ENCODE measurements at regions not wholly inside any gene's neighbourhood (a gene's known extent, or its start where the extent isn't known, plus 50 kb on each side); places are given as distances from the start of the nearest gene placed in this dataset.

DNA sequence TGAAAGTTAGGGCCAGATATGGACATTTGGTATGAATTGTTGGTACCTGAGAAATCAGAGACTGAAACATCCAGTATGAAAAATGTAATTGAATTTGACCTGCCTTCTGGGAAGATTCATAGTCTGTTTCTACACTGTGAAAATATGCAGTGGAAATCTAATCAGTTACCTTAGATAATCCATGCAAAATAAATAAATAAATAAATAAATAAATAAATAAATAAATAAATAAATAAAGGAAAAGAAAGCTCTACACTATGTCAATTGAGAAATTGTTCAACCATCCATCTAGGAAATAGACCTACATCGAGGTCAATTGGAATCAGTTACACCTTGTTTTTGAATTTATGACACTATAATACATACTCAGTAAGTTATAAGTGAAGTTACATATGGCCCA is 252.3 kb downstream of the VGLL3 start:
- Histone ChIP-seq H3K9me3 (no peaks in the 10 kb centered on the region), H3K27me3 (no peaks in the 10 kb centered on the region), H3K4me3 (no peak overlapping the region), H3K27ac (no peak overlapping the region), H3K4me1 (no peaks in the 10 kb centered on the region), H3K36me3 (ENCODE audit: low read depth, missing control alignments) (no peaks in the 10 kb centered on the region)
- intact Hi-C loops (cut with DNase I; ENCODE audit: low total_unique reads), result no loop called here
- DNase-seq, result no peak
- TF ChIP-seq POLR2A (IDR thresholded peaks at IDR 0.05), result no peak
- TF ChIP-seq, protein P1, sequence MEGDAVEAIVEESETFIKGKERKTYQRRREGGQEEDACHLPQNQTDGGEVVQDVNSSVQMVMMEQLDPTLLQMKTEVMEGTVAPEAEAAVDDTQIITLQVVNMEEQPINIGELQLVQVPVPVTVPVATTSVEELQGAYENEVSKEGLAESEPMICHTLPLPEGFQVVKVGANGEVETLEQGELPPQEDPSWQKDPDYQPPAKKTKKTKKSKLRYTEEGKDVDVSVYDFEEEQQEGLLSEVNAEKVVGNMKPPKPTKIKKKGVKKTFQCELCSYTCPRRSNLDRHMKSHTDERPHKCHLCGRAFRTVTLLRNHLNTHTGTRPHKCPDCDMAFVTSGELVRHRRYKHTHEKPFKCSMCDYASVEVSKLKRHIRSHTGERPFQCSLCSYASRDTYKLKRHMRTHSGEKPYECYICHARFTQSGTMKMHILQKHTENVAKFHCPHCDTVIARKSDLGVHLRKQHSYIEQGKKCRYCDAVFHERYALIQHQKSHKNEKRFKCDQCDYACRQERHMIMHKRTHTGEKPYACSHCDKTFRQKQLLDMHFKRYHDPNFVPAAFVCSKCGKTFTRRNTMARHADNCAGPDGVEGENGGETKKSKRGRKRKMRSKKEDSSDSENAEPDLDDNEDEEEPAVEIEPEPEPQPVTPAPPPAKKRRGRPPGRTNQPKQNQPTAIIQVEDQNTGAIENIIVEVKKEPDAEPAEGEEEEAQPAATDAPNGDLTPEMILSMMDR (IDR thresholded peaks at IDR 0.05), result no peak
- 94 to 98% methylated on average over 1 of the region's 1 CpG for WGBS, 2 donors

DNA sequence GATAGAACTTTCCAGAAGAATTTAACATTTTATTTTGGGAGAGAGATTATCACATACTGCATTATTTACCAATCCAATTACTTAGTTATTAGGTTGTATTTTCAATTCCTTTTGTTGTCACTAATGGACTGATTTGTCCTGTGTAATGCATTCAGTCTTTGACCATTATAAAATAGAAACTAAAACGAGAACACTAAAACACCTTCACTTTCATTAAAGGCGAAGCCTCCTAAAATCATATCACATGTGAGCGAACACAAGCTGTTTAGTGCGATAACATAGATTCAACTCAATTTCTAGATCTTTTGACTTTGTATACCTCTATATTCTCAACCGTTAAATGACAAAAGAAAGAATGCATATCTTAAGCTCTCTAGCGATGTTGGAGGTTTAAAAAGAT is 253.4 kb downstream of the VGLL3 start:
- Histone ChIP-seq H3K4me1 (no peaks in the 10 kb centered on the region), H3K27ac (no peak overlapping the region), H3K36me3 (ENCODE audit: low read depth, missing control alignments) (no peaks in the 10 kb centered on the region), H3K4me3 (no peak overlapping the region), H3K9me3 (no peaks in the 10 kb centered on the region), H3K27me3 (no peaks in the 10 kb centered on the region)
- TF ChIP-seq POLR2A (IDR thresholded peaks at IDR 0.05), result no peak
- 86 to 88% methylated on average over 6 of the region's 6 CpGs for WGBS, 2 donors
- intact Hi-C loops (cut with DNase I; ENCODE audit: low total_unique reads), result no loop called here
- no peak for DNase-seq

DNA sequence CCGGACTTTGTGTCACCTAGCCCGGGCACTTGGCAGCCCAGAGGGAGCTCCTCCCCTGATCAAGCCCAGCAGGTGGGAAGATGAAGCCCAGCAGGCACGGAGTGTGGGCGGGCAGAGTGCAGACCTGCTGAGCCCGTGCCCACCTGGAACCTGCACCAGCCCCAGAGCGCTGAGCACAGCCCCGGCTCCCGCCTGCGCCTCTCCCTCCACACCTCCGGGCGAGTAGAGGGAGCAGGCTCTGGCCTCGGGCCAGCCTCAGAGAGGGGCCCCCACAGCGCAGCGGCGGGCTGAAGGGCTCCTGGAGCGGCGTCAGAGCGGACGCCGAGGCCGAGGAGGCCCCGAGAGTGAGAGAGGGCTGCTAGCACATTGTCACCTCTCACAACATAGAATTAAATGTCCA is 257.7 kb downstream of the VGLL3 start:
- no peak for DNase-seq
- Histone ChIP-seq H3K27ac (no peak overlapping the region), H3K27me3 (no peaks in the 10 kb centered on the region), H3K4me1 (no peaks in the 10 kb centered on the region), H3K9me3 (no peaks in the 10 kb centered on the region), H3K4me3 (peak overlapping the region; percentile 8 to 19), H3K36me3 (ENCODE audit: low read depth, missing control alignments) (no peaks in the 10 kb centered on the region)
- intact Hi-C loops (cut with DNase I; ENCODE audit: low total_unique reads), result no loop called here
- WGBS, 2 donors, result 65 to 70% methylated on average over 21 to 22 of the region's 22 CpGs
- TF ChIP-seq POLR2A (IDR thresholded peaks at IDR 0.05), result no peak
- TF ChIP-seq, protein P1 (IDR thresholded peaks at IDR 0.05), result no peak

DNA sequence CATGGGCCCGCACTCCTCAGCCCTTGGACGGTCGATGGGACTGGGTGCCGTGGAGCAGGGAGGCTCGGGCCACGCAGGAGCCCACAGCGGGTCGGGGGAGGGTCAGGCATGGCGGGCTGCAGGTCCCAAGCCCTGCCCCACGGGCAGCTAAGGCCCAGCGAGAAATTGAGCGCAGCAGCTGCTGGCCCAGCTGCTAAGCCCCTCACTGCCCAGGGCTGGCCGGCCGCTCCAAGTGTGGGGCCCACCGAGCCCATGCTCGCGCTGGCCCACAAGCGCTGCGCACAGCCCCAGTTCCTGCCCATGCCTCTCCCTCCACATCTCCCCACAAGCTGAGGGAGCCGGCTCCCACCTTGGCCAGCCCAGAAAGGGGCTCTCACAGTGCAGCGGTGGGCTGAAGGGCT is 259.4 kb downstream of the VGLL3 start:
- 80 to 93% methylated on average over 1 to 21 of the region's 21 CpGs for WGBS, 2 donors
- DNase-seq, result no peak
- intact Hi-C loops (cut with DNase I; ENCODE audit: low total_unique reads), result no loop called here
- Histone ChIP-seq H3K9me3 (no peaks in the 10 kb centered on the region), H3K27me3 (no peaks in the 10 kb centered on the region), H3K4me1 (no peaks in the 10 kb centered on the region), H3K27ac (no peak overlapping the region), H3K4me3 (no peak overlapping the region), H3K36me3 (ENCODE audit: low read depth, missing control alignments) (no peaks in the 10 kb centered on the region)
- TF ChIP-seq, protein P1 (IDR thresholded peaks at IDR 0.05), result no peak

DNA sequence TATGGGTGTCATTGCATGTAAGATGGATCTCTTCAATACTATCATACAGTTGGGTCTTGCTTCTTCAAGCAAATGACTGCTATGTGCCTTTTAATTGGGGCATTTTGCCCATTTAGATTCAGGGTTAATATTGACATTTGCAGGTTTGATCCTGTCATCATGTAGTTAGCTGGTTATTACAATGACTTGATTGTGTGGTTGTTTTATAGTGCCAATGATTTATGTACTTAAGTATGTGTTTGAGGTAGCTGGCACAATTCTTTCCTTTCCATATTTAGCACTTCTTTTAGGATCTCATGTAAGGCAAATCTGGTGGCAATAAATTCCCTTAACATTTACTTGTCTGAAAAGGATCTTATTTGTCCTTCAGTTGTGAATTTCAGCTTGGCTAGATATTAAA is 267.5 kb downstream of the VGLL3 start:
- no peaks in the 10 kb centered on the region for H3K4me1 ChIP-seq
- TF ChIP-seq, protein P1 (IDR thresholded peaks at IDR 0.05), result no peak
- TF ChIP-seq POLR2A (IDR thresholded peaks at IDR 0.05), result no peak
- no peaks in the 10 kb centered on the region for H3K9me3 ChIP-seq
- no peak overlapping the region for H3K27ac ChIP-seq
- no peaks in the 10 kb centered on the region for H3K36me3 ChIP-seq (ENCODE audit: low read depth, missing control alignments)
- intact Hi-C loops (cut with DNase I; ENCODE audit: low total_unique reads), result no loop called here
- no peak for DNase-seq
- H3K27me3 ChIP-seq, result no peaks in the 10 kb centered on the region
- no peak overlapping the region for H3K4me3 ChIP-seq

All from testis (tissue), 2 donors.